ENCODE measurements at regions not wholly inside any gene's neighbourhood (a gene's known extent, or its start where the extent isn't known, plus 50 kb on each side); places are given as distances from the start of the nearest gene placed in this dataset.

- no peak overlapping the region for H3K4me3 ChIP-seq (ENCODE audit: insufficient read depth, low read depth, low read length)
- peak; percentile 9 for DNase-seq
- no peaks in the 10 kb centered on the region for H3K27me3 ChIP-seq (ENCODE audit: control insufficient read depth, insufficient read depth, low read length)
- no peaks in the 10 kb centered on the region for H3K36me3 ChIP-seq (replicated peaks; ENCODE audit: control insufficient read depth, insufficient read depth, low read length)
Observed at GRCh38 chr10:91335147-91335546, 75.0 kb upstream of the HECTD2 start.

- H3K36me3 ChIP-seq (replicated peaks; ENCODE audit: control insufficient read depth, insufficient read depth, low read length), result no peaks in the 10 kb centered on the region
- H3K27me3 ChIP-seq (ENCODE audit: control insufficient read depth, insufficient read depth, low read length), result no peaks in the 10 kb centered on the region
- no peak for DNase-seq
- H3K4me3 ChIP-seq (ENCODE audit: insufficient read depth, low read depth, low read length), result no peak overlapping the region
Observed at GRCh38 chr10:91339729-91340128, 70.4 kb upstream of the HECTD2 start.

GRCh38 chr10:91340613-91341362 is 69.4 kb upstream of the HECTD2 start:
- no peak for DNase-seq
- Histone ChIP-seq H3K27me3 (ENCODE audit: control insufficient read depth, insufficient read depth, low read length) (no peaks in the 10 kb centered on the region), H3K4me3 (ENCODE audit: insufficient read depth, low read depth, low read length) (no peak overlapping the region), H3K36me3 (replicated peaks; ENCODE audit: control insufficient read depth, insufficient read depth, low read length) (no peaks in the 10 kb centered on the region)

- H3K27me3 ChIP-seq (ENCODE audit: control insufficient read depth, insufficient read depth, low read length), result no peaks in the 10 kb centered on the region
- no peak for DNase-seq
- no peaks in the 10 kb centered on the region for H3K36me3 ChIP-seq (replicated peaks; ENCODE audit: control insufficient read depth, insufficient read depth, low read length)
Observed at GRCh38 chr10:91341686-91342085, 68.5 kb upstream of the HECTD2 start.

GRCh38 chr10:91343010-91343409 is 67.1 kb upstream of the HECTD2 start:
- Histone ChIP-seq H3K4me3 (ENCODE audit: insufficient read depth, low read depth, low read length) (no peak overlapping the region), H3K36me3 (replicated peaks; ENCODE audit: control insufficient read depth, insufficient read depth, low read length) (no peaks in the 10 kb centered on the region), H3K27me3 (ENCODE audit: control insufficient read depth, insufficient read depth, low read length) (no peaks in the 10 kb centered on the region)
- no peak for DNase-seq

More at GRCh38 chr10:91341686-91342085, 68.5 kb upstream of the HECTD2 start:
- H3K4me3 ChIP-seq (ENCODE audit: insufficient read depth, low read depth, low read length), result no peak overlapping the region

- H3K27me3 ChIP-seq (ENCODE audit: control insufficient read depth, insufficient read depth, low read length), result no peaks in the 10 kb centered on the region
- no peak for DNase-seq
- no peaks in the 10 kb centered on the region for H3K36me3 ChIP-seq (replicated peaks; ENCODE audit: control insufficient read depth, insufficient read depth, low read length)
- H3K4me3 ChIP-seq (ENCODE audit: insufficient read depth, low read depth, low read length), result no peak overlapping the region
Observed at GRCh38 chr10:91344117-91344856, 65.9 kb upstream of the HECTD2 start.

GRCh38 chr10:91345716-91346115 is 64.4 kb upstream of the HECTD2 start:
- no peaks in the 10 kb centered on the region for H3K36me3 ChIP-seq (replicated peaks; ENCODE audit: control insufficient read depth, insufficient read depth, low read length)
- H3K4me3 ChIP-seq (ENCODE audit: insufficient read depth, low read depth, low read length), result no peak overlapping the region
- no peak for DNase-seq
- no peaks in the 10 kb centered on the region for H3K27me3 ChIP-seq (ENCODE audit: control insufficient read depth, insufficient read depth, low read length)

GRCh38 chr10:91347529-91347928 is 62.6 kb upstream of the HECTD2 start:
- Histone ChIP-seq H3K36me3 (replicated peaks; ENCODE audit: control insufficient read depth, insufficient read depth, low read length) (no peaks in the 10 kb centered on the region), H3K4me3 (ENCODE audit: insufficient read depth, low read depth, low read length) (no peak overlapping the region), H3K27me3 (ENCODE audit: control insufficient read depth, insufficient read depth, low read length) (no peaks in the 10 kb centered on the region)
- no peak for DNase-seq

- H3K27me3 ChIP-seq (ENCODE audit: control insufficient read depth, insufficient read depth, low read length), result no peaks in the 10 kb centered on the region
- no peak for DNase-seq
- H3K36me3 ChIP-seq (replicated peaks; ENCODE audit: control insufficient read depth, insufficient read depth, low read length), result no peaks in the 10 kb centered on the region
- no peak overlapping the region for H3K4me3 ChIP-seq (ENCODE audit: insufficient read depth, low read depth, low read length)
Observed at GRCh38 chr10:91349381-91349780, 60.8 kb upstream of the HECTD2 start.

- no peak overlapping the region for H3K4me3 ChIP-seq (ENCODE audit: insufficient read depth, low read depth, low read length)
- no peaks in the 10 kb centered on the region for H3K27me3 ChIP-seq (ENCODE audit: control insufficient read depth, insufficient read depth, low read length)
- no peaks in the 10 kb centered on the region for H3K36me3 ChIP-seq (replicated peaks; ENCODE audit: control insufficient read depth, insufficient read depth, low read length)
- no peak for DNase-seq
Observed at GRCh38 chr10:91350651-91351081, 59.5 kb upstream of the HECTD2 start.

GRCh38 chr10:91352760-91353159 is 57.4 kb upstream of the HECTD2 start:
- no peak for DNase-seq
- Histone ChIP-seq H3K36me3 (replicated peaks; ENCODE audit: control insufficient read depth, insufficient read depth, low read length) (no peaks in the 10 kb centered on the region), H3K27me3 (ENCODE audit: control insufficient read depth, insufficient read depth, low read length) (no peaks in the 10 kb centered on the region), H3K4me3 (ENCODE audit: insufficient read depth, low read depth, low read length) (no peak overlapping the region)

GRCh38 chr10:91354166-91355075 is 55.7 kb upstream of the HECTD2 start:
- Histone ChIP-seq H3K4me3 (ENCODE audit: insufficient read depth, low read depth, low read length) (no peak overlapping the region), H3K36me3 (replicated peaks; ENCODE audit: control insufficient read depth, insufficient read depth, low read length) (no peaks in the 10 kb centered on the region), H3K27me3 (ENCODE audit: control insufficient read depth, insufficient read depth, low read length) (no peaks in the 10 kb centered on the region)
- DNase-seq, result no peak

- Histone ChIP-seq H3K4me3 (ENCODE audit: insufficient read depth, low read depth, low read length) (no peak overlapping the region), H3K36me3 (replicated peaks; ENCODE audit: control insufficient read depth, insufficient read depth, low read length) (no peaks in the 10 kb centered on the region), H3K27me3 (ENCODE audit: control insufficient read depth, insufficient read depth, low read length) (no peaks in the 10 kb centered on the region)
- DNase-seq, result no peak
Observed at GRCh38 chr10:91355998-91356397, 54.1 kb upstream of the HECTD2 start.

- H3K27me3 ChIP-seq (ENCODE audit: control insufficient read depth, insufficient read depth, low read length), result no peaks in the 10 kb centered on the region
- DNase-seq, result no peak
- no peaks in the 10 kb centered on the region for H3K36me3 ChIP-seq (replicated peaks; ENCODE audit: control insufficient read depth, insufficient read depth, low read length)
- H3K4me3 ChIP-seq (ENCODE audit: insufficient read depth, low read depth, low read length), result no peak overlapping the region
Observed at GRCh38 chr10:91357497-91357896, 52.6 kb upstream of the HECTD2 start.
